ENCODE measurements at regions not wholly inside any gene's neighbourhood (a gene's known extent, or its start where the extent isn't known, plus 50 kb on each side); places are given as distances from the start of the nearest gene placed in this dataset.

DNA sequence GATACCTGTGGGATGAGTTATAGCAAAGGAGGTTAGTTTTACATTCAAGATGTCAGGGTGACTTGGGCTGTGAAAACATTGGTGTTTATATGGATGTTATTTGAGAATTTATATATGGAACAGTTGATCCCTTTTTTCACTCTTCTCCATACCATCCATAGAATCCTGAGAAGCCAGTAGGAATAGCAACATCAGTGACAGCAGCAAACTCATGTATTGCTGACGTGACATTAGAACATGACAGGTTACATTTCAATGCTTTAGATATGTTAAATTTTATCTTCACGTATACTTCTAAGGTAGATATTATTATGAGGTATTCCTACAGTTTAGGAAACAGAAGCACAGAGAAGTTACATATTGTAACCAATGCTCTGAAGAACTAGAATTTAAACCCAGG is 745.2 kb upstream of the GCFC2 start:
- no peak for DNase-seq (ENCODE audit: low read depth in 3 of 3)

DNA sequence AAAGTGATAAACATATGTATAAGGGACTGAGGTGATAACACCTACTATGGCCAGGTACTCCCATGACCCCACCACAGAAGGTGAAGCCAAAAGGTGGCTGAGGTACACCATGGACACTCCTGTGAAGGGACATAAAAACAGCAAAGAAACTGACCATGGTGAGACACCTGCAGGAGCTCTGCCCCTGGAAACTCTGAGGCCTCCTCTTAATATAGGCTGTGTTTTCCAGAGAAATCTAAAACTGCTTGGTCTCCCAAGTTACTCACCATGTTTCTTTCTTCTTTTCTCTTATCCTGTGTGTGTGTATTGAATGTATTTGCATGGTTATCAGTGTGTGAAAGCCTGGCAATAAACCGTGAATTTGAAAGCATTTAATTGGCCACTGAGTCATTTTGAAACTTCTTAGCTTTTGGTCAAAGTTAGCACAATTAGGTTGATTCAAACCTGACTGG is 739.3 kb upstream of the GCFC2 start:
- no peak for DNase-seq (ENCODE audit: low read depth in 3 of 3)

DNA sequence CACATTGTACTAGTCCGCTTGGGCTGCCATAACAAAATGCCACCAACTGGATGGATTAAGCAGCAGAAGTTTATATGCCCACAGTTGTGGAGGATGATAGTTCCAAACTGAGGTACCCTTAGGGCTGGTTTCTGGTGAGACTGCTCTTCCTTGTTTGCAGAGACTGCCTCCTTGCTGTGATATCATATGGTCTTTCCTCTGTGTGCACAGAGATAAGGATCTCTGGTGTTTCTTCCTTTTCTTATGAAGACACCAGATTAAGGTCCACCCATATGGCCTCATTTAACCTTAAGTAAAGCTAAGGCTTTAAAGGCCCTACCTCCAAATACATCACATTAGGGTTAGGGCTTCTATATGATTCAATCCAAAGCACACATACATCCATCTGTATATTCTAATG is 738.2 kb upstream of the GCFC2 start:
- no peak for DNase-seq (ENCODE audit: low read depth in 3 of 3)

DNA sequence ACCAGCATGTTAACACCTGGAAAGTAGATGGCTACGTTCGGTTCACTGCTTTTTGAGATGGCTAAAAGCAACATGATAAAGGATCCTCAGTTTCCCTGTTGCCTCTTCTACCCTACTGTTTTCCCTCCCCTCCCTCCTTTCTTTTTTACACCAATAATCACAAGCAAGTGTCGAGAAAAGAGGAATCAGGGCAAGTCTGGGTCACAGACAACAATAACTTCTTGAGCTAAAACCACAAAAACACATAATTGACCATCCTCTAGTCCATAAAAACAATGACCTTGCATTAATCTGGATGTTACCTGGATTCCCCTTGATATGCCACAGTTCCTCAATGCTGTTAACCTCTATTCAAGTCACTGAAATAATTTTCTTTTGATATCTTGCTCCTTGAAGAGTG is 736.6 kb upstream of the GCFC2 start:
- no peak for DNase-seq (ENCODE audit: low read depth in 3 of 3)

DNA sequence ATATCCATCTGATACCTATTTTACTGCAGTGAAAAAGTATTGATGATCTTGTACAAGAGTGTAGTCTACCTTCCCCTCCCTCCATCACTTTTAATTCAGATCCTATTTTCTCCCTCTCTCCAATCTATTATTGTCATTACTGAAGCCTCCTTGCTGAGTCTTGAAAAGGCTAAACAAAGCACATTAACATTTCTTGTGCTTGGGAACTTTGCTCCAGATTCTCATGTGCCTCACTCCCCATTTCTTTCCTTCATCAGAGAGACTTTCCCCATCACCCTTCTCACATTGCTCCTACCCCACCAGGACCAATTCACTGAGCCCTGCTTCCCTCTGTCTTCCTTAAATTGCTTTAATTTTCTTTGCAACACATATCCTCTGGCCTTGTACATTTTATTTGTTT is 736.2 kb upstream of the GCFC2 start:
- DNase-seq (ENCODE audit: low read depth in 3 of 3) = no peak

DNA sequence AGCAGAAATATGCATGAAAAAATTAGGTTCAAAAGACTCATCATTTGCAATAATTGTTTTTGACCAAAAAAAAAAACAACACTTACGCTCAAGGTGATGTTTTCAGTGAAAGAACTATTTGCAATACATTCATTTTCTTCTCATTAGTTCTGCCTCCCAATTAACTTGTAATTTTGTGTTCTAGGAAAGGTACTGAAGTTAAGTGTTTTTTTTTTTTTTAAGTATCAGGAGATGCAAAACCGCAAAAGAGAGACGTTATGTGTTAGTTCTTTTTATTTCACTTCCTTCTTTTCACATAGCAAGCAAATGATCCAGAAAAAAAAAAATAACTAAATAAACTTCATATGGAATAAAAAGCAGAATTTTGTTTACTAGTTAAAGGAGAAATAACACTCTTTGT is 735.2 kb upstream of the GCFC2 start:
- DNase-seq (ENCODE audit: low read depth in 3 of 3) = no peak

DNA sequence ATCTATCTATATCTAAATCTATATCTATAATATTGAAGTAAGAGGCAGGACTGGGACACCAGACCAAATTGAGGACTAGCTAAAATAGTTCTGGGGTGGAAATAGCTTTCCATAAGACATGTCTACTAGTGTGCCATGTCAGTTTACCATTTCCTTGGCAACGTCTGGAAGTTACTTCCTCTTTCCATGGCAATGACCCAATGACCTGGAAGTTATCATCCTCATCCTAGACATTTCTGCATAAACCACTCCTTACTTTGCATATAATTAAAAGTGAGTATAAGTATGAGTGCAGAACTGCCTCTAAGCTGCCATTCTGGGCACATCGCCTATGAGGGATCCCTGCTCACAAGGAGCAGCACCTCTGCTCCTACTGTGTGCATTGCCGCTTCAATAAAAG is 734.0 kb upstream of the GCFC2 start:
- no peak for DNase-seq (ENCODE audit: low read depth in 3 of 3)

DNA sequence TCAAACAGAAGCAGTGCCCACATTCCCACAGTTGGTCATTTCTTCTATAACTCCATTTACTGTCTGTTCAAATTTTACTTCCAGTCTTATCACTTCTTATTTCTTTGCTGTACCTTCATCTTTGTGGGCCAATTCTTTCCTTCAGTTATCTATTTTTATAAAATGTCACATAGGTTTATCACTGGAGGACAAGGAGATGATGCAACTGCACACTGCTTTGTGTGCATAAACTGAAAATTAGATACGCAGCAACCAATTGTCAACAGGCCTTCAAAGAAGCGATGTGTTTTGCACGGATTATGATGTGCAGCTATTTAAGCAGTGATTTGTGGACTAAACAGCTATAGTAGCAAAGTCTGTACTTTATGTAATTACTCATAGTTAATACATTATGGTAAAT is 726.8 kb upstream of the GCFC2 start:
- no peak for DNase-seq (ENCODE audit: low read depth in 3 of 3)

DNA sequence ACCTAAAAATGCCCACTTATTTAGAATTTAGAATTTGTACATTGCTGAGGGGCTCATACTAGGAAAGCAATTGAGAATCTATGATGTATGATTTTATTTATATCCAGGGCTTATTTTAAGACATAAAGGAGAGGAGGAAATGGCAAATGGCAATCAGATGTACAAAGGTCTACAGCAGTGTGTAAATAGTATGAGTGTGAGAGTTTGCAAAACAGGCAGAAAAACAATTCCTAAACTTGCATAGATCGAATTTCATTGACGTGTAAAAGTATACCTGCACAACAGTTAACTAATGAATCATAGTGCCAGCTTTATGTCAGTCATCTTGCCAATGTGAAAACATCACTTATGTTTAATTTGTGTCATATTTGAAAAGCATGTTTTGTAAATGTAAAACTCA is 718.7 kb upstream of the GCFC2 start:
- DNase-seq (ENCODE audit: low read depth in 3 of 3) = no peak

DNA sequence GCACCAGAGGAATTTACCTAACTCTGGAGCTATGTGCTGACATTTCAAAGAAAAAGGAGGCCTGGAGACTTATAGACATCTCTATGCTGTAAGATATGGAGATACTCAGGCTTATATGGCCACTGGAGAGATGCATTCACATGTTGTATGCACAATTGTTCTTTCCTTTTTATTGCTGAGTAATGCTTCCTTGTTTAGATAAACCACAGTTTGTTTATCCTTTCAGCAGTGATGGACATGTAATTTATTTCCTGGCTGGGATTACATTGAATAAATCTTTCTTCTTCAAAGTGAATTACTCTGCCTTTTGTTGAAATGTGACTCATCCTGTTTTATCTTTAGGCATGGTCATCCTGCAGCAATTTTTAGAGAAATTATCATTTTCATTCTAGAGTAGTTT is 716.7 kb upstream of the GCFC2 start:
- DNase-seq (ENCODE audit: low read depth in 3 of 3) = no peak

DNA sequence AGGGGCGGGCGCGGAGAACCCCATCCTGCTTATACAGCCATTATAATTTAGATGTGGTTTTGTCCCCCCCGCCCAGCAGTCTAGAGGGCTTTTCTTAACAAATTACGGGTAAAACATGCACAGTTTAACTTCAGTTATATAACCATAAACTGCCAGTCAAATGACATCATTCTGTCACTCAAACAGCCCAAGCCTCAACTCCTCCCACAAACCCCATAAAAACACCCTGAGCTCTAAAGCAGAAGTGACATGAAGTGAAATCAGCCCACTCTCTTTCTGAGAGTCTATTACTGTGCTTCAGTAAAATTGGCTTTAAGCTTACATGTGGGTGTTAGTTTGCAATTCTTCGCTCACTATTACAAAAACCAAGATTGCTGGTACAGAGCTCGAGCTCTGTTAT is 705.1 kb upstream of the GCFC2 start:
- DNase-seq (ENCODE audit: low read depth in 3 of 3) = no peak

DNA sequence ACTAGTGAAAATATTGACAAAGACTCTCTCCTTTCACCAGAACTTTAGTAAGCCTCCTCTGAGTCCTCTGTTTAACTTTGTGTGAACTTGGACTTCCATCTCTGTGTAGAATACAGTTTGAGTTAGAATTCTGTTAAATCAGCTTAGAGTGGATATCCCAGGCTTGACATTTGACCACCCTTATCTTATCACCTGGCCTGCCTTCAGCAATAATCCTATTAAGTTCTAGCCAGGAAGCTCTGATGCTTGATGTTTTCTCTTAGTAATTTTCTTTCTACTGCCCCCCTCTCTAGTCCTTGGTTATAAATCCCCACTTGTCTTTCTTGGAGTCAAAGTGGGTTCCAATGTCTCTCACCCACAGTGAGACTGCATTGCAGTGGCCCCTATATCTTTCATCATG is 702.7 kb upstream of the GCFC2 start:
- no peak for DNase-seq (ENCODE audit: low read depth in 3 of 3)

DNA sequence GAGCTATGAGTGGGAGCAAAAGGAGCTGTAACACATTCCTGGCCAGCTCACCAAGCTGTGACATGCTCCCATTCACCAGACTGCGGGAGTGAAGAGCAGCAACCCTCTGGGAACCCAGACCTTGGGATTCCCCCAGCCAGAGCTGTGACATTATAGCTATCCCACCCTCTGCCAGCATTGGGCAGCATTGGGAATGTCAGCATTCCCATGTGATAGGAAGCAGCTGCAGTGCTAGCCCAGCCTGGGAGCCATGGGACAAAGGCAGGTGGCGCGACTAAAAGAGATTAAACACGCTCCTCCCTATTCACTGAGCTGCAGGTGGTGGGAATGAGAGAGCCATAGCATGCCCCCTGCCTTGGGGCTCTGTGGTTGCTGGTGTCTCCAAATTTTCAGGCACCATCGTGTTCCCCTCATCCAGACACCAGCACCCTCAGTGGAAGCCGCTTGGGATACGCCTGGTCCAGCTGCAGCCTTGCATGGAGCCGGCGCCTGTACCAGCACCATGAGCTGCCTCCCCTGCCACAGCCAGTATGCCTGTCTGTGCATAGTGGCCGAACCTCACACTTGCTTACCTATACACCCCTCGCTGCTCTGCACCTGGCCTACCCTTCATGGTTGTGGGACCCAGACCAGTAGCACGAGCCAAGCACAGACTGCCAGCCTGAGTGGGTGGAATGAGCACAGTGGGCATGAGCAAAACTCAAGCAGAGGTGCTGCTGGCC is 695.6 kb upstream of the GCFC2 start:
- no peak for DNase-seq (ENCODE audit: low read depth in 3 of 3)

DNA sequence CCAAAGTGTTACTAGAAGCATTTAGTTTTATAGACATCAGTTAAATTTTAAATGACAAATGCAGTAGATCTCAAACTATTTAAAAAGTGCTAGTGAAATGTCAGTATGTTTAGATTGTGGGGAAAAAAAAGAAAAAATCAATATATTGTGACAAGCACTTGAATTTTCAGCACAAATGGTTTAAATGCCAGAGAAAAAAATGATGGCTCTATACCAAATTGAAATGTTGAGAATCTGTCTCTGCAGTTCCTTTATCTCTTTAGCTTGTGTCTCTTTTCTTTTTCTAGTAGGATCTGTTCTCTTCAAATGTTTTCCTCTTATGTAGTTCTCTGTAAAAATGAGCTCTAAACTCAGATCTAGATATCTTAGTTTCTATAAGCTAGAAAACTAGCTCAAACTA is 682.6 kb upstream of the GCFC2 start:
- no peak for DNase-seq (ENCODE audit: low read depth in 3 of 3)

DNA sequence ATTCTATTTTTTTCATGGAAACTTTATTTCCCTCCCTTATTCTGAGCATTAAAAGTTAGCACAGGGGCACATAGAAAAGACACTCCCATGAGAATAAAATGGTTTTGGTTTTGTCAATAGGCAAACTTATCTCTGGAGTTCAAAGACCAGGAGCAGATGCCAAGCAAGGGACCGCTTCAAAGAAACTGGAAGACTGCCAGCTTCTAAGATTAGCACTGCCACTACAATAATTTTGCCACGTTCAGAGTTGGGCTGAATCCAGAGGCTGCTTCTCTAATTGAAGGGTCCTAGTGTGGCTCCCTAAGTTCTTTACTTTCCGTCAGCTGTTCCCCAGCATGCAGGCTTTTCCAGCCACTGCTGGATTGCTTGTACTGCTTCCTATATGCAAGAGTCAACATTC is 681.0 kb upstream of the GCFC2 start:
- no peak for DNase-seq (ENCODE audit: low read depth in 3 of 3)

DNA sequence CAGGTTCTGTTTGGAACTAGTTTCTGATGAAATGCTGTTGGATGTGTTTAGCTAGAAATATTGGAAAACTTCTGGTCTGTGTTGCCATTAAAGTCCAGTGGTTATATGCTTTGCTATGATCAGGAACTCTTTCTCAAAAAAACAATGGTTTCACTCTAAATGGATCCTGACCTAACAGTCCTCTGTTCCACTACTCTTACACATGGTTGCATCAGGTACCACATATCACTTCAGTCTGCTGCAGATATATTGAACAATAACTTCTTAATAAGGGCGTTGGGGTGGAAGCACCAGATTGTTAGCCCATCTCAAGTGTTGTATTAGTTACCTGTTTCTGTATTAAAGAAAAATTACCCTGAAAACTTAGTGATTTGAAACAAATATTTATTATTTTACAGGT is 676.6 kb upstream of the GCFC2 start:
- no peak for DNase-seq (ENCODE audit: low read depth in 3 of 3)

DNA sequence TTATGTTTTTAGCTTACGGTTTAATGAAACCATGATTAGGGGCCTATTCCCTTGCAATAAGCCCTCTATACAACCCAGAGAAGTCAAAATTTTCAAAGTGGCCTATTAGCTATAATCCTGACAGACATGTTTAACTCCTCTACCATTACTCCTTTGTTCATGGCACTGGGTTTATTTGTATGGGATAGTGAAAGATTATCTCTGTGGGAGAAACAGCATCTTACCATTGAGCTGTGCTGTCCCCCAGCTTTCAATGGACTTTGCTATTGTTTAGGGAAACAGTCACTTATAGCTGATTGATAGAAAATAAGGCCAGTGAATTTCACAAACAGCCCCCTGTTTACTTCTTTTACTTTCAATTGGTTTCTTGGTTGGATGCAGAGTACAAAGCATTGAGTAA is 675.2 kb upstream of the GCFC2 start:
- DNase-seq (ENCODE audit: low read depth in 3 of 3) = no peak

DNA sequence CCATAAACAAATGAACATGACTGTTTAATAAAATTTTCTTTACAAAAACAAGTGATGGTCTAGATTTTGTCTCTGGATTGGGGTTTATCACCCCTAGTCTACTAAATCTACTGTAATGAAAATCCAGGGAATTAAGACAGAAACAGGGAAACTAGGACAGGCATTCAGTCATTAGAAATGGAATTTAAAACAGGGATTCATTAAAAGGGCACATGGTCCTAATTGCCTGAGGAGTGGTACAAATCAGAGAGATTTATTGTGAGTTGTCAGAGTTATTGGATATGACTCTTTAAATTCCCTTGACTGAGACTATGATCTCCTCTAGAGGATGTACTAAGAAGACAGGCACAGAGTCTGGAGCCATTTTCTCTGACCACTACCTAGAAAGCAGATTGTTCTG is 670.9 kb upstream of the GCFC2 start:
- no peak for DNase-seq (ENCODE audit: low read depth in 3 of 3)

DNA sequence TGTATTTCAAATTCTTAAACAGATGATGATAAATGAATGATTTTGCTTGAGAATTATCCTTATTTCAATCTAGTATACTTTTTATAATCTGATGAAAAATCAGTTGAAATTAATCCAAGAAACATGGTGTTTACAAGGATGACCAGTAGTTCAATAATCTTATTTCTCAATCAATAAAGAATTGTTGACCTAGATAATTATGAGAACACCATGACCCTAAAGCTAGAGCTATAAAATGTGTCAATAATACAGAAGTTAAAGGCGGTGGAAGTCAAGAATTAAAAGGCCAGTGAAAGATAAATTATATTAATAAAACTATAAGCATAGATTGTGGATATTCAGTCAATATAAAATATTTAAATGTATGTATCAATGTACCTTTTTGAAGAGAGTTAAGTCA is 667.4 kb upstream of the GCFC2 start:
- no peak for DNase-seq (ENCODE audit: low read depth in 3 of 3)

DNA sequence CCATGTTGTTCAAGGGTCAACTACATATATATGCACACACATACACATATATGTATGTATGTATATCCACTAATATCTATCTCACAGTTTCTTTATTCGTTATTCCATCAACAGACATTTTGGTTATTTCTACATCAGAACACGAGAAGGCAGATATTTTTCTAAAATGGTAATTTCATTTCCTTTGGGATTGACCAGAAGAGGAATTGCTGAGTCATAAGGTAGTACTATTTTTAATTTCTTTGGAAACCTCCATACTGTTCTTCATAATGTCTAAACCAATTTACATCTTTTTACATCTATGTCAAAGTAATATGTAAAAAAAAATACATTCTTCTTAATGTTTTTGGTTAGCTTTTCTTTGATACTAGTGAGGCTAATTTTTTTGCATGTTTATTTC is 630.7 kb upstream of the GCFC2 start:
- no peak for DNase-seq (ENCODE audit: low read depth in 3 of 3)

DNA sequence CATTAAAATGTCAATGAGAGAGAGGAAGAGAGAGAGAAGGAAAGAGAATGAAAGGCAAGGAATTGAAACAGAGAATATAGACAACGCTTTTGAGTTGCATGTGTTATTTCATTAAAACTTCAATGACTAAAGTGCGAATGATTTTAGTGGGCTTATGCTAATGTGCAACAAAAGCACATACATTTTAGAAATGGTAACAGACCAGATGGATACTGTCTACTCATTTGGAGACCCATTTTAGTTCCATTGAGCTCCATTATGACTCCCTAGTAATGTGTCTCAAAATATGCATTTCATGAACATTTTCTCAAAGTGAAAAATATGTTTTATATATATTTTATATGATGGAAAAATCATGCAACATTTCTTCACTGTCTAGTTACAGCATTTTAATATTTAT is 622.2 kb upstream of the GCFC2 start:
- DNase-seq (ENCODE audit: low read depth in 3 of 3) = no peak

DNA sequence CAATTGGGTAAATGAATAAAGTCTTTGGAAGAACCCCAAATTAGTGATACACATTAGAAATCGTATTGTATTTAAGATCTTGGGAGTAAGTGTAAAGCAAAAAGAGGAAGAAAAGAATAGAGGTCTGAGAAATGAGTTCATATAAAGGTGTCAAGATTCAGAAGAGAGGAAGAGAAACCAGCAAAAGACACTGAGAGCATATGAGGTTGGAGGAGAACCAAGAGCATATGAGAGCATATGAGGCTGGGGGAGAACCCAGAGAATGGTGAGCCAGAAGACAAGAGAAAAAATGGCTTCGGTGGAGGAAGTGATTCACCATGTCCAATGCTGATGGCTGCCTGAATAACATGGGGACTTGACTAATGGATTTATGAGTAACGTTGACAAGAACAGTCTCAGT is 620.1 kb upstream of the GCFC2 start:
- no peak for DNase-seq (ENCODE audit: low read depth in 3 of 3)

DNA sequence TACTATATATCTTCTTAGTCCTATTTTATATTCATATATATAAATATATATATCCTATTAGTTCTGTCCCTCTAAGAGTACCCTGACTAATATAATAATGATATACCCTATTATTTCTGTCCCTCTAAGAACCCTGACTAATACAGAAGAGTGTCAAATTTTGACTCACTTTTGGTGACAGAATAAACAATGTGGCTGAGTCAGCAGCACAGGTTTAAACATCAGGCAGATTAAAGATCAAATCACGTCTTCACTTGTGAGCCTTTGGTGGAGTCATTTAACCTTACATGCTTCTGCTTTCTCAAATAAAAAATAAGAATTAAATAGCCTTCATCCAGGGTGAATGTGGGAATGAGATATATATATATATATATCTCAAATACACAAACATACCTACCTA is 615.9 kb upstream of the GCFC2 start:
- no peak for DNase-seq (ENCODE audit: low read depth in 3 of 3)

DNA sequence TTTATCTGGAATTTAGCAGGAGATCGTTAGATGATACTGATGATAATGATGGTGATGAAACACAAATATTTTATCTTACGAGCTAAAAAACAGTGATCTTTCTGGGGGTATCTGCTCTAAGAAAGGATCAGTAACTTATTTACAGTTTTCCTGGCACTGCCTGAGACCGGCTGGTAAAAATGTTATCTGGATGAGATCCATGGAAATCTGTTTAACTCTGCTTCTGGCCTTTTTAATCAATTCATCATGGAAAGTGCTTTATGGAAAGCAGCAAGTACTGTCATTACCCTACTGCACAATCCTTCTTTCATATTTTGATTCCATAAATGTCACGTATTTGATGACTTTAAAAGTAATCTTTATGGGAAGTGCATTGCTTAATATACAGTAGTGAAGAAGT is 612.7 kb upstream of the GCFC2 start:
- DNase-seq (ENCODE audit: low read depth in 3 of 3) = no peak

DNA sequence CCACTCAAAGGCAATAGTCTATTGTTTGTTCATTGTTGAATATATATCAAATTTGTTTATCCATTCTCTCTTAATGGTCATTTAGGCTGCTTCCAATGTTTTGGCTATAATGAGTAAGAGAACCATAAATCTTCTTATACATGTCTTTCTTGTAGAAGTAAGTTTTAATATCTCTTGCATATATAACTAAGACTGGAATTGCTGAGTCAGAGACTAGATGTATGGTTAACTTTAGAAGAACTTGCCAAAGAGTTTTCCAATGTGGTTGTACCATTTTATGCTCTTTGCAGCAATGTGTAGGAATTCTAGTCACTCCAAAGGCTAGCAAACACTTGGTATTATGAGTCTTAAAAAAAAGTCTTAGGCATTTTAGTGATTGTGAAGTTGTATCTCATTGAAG is 610.0 kb upstream of the GCFC2 start:
- DNase-seq (ENCODE audit: low read depth in 3 of 3) = no peak

Data from stimulated activated CD4-positive, alpha-beta T cell treated with anti-CD3 and anti-CD28 coated beads, TNF-alpha, amount 100 ng/mL, for 48 hours (primary cell).